OCI-LY3 (cell line): ENCODE measurements at regions not wholly inside any gene's neighbourhood (a gene's known extent, or its start where the extent isn't known, plus 50 kb on each side); places are given as distances from the start of the nearest gene placed in this dataset.

Source experiments
- CTCF ChIP-seq: fragments of 200-600, 300-600 bp; sonication (generic); IDR thresholded peaks from 2 replicates; pipeline ENCODE4 v1.5.1; 2014; ENCODE audit warnings: antibody characterized with exemption, low read length, low read depth
- EZH2phosphoT487 ChIP-seq: fragments of 200-600 bp; shearing (Covaris generic); IDR thresholded peaks from 2 replicates; pipeline ENCODE4 v1.6.1; 2018; ENCODE audit warnings: antibody characterized with exemption, mixed run types, low read depth

- TF ChIP-seq CTCF (no peak), EZH2phosphoT487 (no peak)
These were observed 64.1 kb upstream of the ATXN3L start for GRCh38 chrX:13383907-13384306.
